BLaER1 treated with 17β-estradiol and CSF1 and Interleukin-3, amounts not matched to agents 10 nM and 100 nM (cell line): ENCODE measurements at regions not wholly inside any gene's neighbourhood (a gene's known extent, or its start where the extent isn't known, plus 50 kb on each side); places are given as distances from the start of the nearest gene placed in this dataset.

ENCODE experiments used
- H3K27ac ChIP-seq, 11 experiments: shearing (Covaris generic); formaldehyde crosslinking; 2 replicates each; pipeline ENCODE4 v1.8.1; 2022
- H3K27me3 ChIP-seq, 11 experiments: shearing (Covaris generic); formaldehyde crosslinking; 2 replicates each; pipeline ENCODE4 v1.8.1; 2022
- H3K36me3 ChIP-seq, 11 experiments: shearing (Covaris generic); formaldehyde crosslinking; 2 replicates each; pipeline ENCODE4 v1.8.1; 2022
- H3K4me1 ChIP-seq, 10 experiments: shearing (Covaris generic); formaldehyde crosslinking; 2 replicates each; pipeline ENCODE4 v1.8.1; 2022
- H3K4me2 ChIP-seq, 11 experiments: shearing (Covaris generic); formaldehyde crosslinking; 2 replicates each; pipeline ENCODE4 v1.8.1; 2022
- H3K4me3 ChIP-seq, 10 experiments: shearing (Covaris generic); formaldehyde crosslinking; 2 replicates each; pipeline ENCODE4 v1.8.1; 2022
- H3K9ac ChIP-seq, 11 experiments: shearing (Covaris generic); formaldehyde crosslinking; 2 replicates each; pipeline ENCODE4 v1.8.1; 2022
- H3K9me3 ChIP-seq, 11 experiments: shearing (Covaris generic); formaldehyde crosslinking; replicated peaks in 1 of 11; 2 replicates each; pipeline ENCODE4 v1.8.1; 2022
- H4K20me1 ChIP-seq, 11 experiments: shearing (Covaris generic); formaldehyde crosslinking; 2 replicates each; pipeline ENCODE4 v1.8.1; 2022
- Cebpa-rat ChIP-seq, 11 experiments: shearing (Covaris generic); IDR thresholded peaks; 2 replicates each; pipeline ENCODE4 v1.8.1; 2022

DNA sequence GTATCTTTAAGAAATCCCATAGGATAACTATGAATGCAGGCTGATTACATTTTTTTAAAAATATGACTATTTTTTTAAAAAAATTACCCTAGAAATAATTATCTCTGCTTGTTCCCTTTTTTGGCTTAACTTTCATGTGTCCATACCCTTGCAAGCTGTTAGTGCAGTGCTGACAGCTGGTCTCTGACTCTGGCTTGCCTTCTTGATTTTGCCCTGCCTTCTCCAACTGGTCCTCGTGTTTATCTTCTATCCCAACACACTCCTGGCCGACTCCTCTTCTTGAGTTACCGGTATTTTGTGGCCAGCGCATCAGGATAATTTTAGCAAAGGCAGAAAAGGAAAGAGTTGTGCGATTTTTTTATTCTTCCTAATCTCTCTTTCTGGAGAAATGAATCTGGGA, 111.7 kb upstream of the STARD3NL start:
- no peak overlapping the region for H3K27ac ChIP-seq
- no peaks in the 10 kb centered on the region for H3K9me3 ChIP-seq
- no peaks in the 10 kb centered on the region for H4K20me1 ChIP-seq
- no peaks in the 10 kb centered on the region for H3K36me3 ChIP-seq
- no peak overlapping the region for H3K9ac ChIP-seq
- no peaks in the 10 kb centered on the region for H3K27me3 ChIP-seq
- no peak overlapping the region for H3K4me3 ChIP-seq
- TF ChIP-seq Cebpa-rat (IDR thresholded peaks at IDR 0.05), result no peak
- H3K4me2 ChIP-seq, result no peak overlapping the region
- H3K4me1 ChIP-seq, result no peaks in the 10 kb centered on the region

DNA sequence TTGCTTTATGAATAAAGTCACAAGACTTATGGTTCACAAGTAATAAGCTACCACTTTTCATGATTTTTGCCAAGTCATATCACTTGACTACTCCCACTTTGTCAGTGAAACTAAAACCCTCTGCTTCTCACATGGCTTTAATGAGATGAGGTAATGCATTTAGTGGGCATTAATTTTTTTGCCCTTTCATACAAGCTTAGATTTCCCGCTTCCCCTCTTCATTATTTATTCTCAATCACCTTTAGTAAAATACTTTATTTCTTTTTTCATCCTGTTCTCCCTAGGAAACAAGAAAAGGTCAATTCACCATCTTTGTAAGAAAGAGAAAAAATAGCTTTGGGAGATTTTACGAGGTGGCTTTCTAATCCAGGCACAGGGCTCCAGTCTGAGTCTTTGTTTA, 109.6 kb upstream of the STARD3NL start:
- Histone ChIP-seq H3K27me3 (no peaks in the 10 kb centered on the region), H3K36me3 (no peaks in the 10 kb centered on the region), H3K4me1 (no peaks in the 10 kb centered on the region), H3K4me3 (no peak overlapping the region), H3K9me3 (no peaks in the 10 kb centered on the region), H3K27ac (no peak overlapping the region), H3K4me2 (no peak overlapping the region), H4K20me1 (no peaks in the 10 kb centered on the region), H3K9ac (no peak overlapping the region)
- no peak for TF ChIP-seq Cebpa-rat (IDR thresholded peaks at IDR 0.05)

DNA sequence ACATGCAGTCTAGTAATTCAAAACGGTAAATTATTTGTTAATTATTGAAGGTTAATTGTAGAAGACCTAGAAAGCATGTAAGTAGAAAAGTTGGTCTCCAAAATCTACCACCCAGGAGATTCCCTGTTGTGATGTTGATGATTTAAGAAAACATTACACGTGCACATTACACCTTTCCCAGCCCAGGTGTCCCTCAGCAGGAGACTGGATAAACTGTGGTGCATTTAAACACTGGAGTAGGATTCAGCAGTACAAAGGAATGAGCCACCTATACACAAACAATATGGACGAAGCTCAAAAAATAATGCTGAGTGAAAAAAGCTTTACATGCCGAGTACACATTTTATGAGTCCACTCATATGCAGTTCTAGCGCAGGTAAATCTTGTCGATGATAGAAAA, 109.0 kb upstream of the STARD3NL start:
- TF ChIP-seq Cebpa-rat (IDR thresholded peaks at IDR 0.05), result no peak
- Histone ChIP-seq H3K9ac (no peak overlapping the region), H3K27ac (no peak overlapping the region), H3K9me3 (no peaks in the 10 kb centered on the region), H3K36me3 (no peaks in the 10 kb centered on the region), H3K4me3 (no peak overlapping the region), H3K4me2 (no peak overlapping the region), H4K20me1 (no peaks in the 10 kb centered on the region), H3K27me3 (no peaks in the 10 kb centered on the region), H3K4me1 (no peaks in the 10 kb centered on the region)

DNA sequence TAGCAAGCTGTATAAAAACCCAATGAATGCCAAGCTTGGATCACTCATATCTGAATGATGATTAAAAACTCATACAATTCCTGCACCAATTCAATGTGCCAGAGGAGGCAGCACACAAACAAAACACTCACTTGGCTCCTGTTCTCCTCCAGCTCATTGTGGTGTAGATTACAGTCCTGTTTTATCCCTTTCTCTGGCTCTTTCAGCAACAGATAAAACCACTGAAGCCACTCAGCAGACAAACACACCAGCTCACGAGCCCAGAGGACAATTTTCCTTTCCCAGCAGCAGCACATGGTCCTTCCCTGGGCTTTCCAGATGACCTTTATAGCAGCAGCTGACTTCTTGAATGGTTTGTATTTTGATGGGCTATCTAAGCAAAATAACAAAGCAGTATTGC, 107.3 kb upstream of the STARD3NL start:
- Histone ChIP-seq H3K9me3 (no peaks in the 10 kb centered on the region), H3K4me2 (no peak overlapping the region), H3K27ac (no peak overlapping the region), H3K4me3 (no peak overlapping the region), H4K20me1 (no peaks in the 10 kb centered on the region), H3K9ac (no peak overlapping the region), H3K27me3 (no peaks in the 10 kb centered on the region), H3K36me3 (no peaks in the 10 kb centered on the region), H3K4me1 (no peaks in the 10 kb centered on the region)
- TF ChIP-seq Cebpa-rat (IDR thresholded peaks at IDR 0.05), result no peak

DNA sequence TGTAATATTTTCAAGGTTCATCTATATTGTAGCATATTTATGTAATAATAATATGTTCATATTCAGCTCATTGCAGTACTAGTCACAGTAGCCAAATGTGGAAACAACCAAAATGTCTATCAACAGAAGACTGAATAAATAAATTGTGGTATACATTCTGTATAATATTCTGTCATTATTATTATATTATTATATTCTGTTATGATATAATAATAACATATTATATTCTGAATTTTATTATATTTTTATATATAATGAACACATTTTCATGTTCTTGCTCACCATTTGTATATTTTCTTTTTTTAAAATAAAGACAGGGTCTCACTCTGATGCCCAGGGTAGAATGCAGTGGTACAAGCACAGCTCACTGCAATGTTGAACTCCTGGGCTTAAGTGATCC, 91.2 kb upstream of the STARD3NL start:
- Histone ChIP-seq H3K4me3 (no peak overlapping the region), H3K36me3 (no peaks in the 10 kb centered on the region), H3K4me1 (no peaks in the 10 kb centered on the region), H3K9ac (no peak overlapping the region), H4K20me1 (no peaks in the 10 kb centered on the region), H3K27ac (no peak overlapping the region), H3K27me3 (no peaks in the 10 kb centered on the region), H3K4me2 (no peak overlapping the region), H3K9me3 (peaks cover 8 to 20% (median 17%) of the 10 kb centered on the region in 11 experiments)
- no peak for TF ChIP-seq Cebpa-rat (IDR thresholded peaks at IDR 0.05)

DNA sequence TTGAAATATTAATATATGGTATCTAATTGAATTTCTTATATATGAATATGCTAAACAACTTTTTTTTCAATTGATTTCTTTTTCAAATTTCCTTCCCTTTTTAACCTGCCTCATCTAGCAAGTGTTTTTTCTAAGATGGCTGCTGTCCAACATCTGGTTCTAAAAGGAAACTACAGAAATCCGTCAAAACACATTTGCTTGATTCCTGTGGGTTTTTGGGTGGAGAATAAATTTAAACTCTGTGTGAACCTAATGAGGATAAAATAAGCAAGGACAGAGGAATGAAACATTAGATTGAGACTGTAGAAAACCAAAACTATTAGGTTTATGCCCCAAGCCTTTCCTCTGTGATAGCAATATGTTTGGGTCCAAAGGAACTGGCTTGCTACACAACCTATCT, 75.5 kb upstream of the STARD3NL start:
- no peak for TF ChIP-seq Cebpa-rat (IDR thresholded peaks at IDR 0.05)
- Histone ChIP-seq H3K4me3 (no peak overlapping the region), H3K4me2 (no peak overlapping the region; a peak in 1 of 22 replicates), H3K4me1 (peaks cover 0 to 7% (median 0%) of the 10 kb centered on the region in 10 experiments; a peak in 1 of 20 replicates), H3K9ac (no peak overlapping the region), H3K27me3 (no peaks in the 10 kb centered on the region), H4K20me1 (no peaks in the 10 kb centered on the region), H3K27ac (no peak overlapping the region), H3K9me3 (peaks cover 27 to 33% (median 30%) of the 10 kb centered on the region in 11 experiments), H3K36me3 (peaks cover 0 to 9% (median 0%) of the 10 kb centered on the region in 11 experiments; a peak in 1 of 22 replicates)

DNA sequence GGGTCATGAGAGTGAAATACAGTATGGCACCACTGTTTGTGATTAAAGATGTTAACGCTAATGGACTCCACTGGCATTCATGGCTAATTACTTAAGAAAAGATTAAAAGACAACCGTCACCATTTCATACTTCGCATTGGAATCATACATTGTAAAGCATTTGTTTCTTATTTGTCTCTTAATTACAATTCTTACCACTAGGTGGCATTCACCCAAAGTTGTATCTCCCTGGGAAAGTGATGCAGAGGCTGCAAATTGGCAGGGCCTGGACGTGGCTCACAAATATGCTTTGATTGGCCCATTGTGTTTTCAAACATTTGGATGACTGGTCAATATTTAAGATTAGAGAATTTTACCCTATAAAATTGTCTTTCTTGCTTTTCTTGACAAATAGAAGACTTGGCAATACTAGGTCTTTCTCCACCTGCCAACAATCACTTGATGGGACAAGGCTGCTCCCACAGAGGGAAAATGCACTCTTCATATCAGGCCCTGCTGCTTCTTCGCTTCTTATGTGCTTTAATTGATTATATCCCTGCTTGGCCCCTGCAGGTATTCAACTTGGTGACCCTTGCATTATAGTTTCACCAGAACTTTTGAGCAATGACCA, 72.1 kb upstream of the STARD3NL start:
- H3K4me1 ChIP-seq, result peaks cover 0 to 7% (median 0%) of the 10 kb centered on the region in 10 experiments; a peak in 1 of 20 replicates
- H4K20me1 ChIP-seq, result no peaks in the 10 kb centered on the region
- H3K4me2 ChIP-seq, result no peak overlapping the region
- H3K4me3 ChIP-seq, result no peak overlapping the region
- 0 out of 22 replicates have a peak, but pooled peaks cover 0 to 3% (median 0%) of the 10 kb centered on the region in 11 experiments for H3K9me3 ChIP-seq
- TF ChIP-seq Cebpa-rat (IDR thresholded peaks at IDR 0.05), result no peak
- H3K36me3 ChIP-seq, result no peaks in the 10 kb centered on the region
- H3K27me3 ChIP-seq, result no peaks in the 10 kb centered on the region
- H3K27ac ChIP-seq, result no peak overlapping the region
- H3K9ac ChIP-seq, result no peak overlapping the region

DNA sequence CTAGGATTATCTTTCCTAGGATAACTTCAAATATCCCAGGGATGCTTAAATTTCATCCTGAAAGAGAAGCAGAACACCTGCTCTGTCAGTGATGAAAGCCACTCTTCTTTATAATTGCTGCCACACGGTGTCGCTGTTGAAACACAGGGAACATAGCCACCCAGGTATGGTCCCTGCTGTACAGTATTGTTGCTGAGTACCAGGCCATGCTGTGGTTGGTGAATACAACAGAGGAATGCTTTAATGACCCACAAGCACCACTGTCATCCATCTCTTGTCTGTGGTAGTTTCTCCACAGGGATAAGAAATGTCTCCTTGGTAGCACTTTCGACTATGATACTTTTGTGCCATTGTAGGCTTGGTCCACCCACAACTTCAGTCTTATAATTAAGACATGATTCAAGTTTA, 70.6 kb upstream of the STARD3NL start:
- Histone ChIP-seq H3K9me3 (no peaks in the 10 kb centered on the region), H3K27me3 (no peaks in the 10 kb centered on the region), H3K9ac (no peak overlapping the region), H3K4me2 (no peak overlapping the region), H4K20me1 (no peaks in the 10 kb centered on the region), H3K4me1 (peaks cover 0 to 4% (median 0%) of the 10 kb centered on the region in 10 experiments; a peak in 1 of 20 replicates), H3K4me3 (no peak overlapping the region), H3K27ac (no peak overlapping the region), H3K36me3 (no peaks in the 10 kb centered on the region)
- TF ChIP-seq Cebpa-rat (IDR thresholded peaks at IDR 0.05), result no peak

DNA sequence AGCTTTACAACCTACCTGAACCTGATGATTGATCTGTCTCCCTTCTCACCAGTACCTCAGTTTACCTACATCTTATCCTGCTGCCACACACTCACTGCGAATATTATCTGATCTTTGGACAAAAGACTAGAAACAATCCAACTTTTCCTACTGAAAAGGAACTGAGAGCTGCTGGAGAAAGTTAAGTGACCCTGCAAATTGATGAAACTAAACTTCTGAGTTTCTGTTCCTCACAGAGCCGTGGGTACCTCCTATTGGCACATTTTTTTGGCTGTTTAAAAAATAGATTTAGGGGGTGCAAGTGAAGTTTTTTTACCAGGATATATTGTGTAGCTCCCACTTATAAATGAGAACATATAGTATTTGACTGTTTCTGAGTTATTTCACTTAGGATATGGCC, 66.0 kb upstream of the STARD3NL start:
- Histone ChIP-seq H3K36me3 (no peaks in the 10 kb centered on the region), H3K4me2 (no peak overlapping the region), H3K9me3 (no peaks in the 10 kb centered on the region), H3K4me1 (no peaks in the 10 kb centered on the region), H3K27ac (no peak overlapping the region), H4K20me1 (no peaks in the 10 kb centered on the region), H3K27me3 (no peaks in the 10 kb centered on the region), H3K9ac (no peak overlapping the region), H3K4me3 (no peak overlapping the region)
- TF ChIP-seq Cebpa-rat (IDR thresholded peaks at IDR 0.05), result no peak

DNA sequence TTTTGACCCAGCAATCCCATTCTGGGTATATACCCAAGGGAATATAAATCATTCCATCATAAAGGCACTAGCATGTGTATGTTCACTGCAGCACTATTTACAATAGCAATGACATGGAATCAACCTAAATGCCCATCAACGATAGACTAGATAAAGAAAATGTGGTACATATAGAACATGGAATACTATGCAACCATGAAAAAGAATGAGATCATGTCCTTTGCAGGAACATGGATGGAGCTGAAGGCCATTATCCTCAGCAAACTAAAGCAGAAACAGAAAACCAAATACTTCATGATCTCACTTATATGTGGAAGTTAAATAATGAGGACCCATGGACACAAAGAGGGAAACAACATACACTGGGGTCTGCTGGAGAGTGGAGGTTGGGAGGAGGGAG, 58.0 kb upstream of the STARD3NL start:
- Histone ChIP-seq H3K4me1 (no peaks in the 10 kb centered on the region), H3K9me3 (peaks cover 0 to 8% (median 5%) of the 10 kb centered on the region in 11 experiments; a peak in 5 of 22 replicates), H3K9ac (no peak overlapping the region), H3K27me3 (no peaks in the 10 kb centered on the region), H3K4me3 (no peak overlapping the region), H3K4me2 (no peak overlapping the region), H3K36me3 (no peaks in the 10 kb centered on the region), H3K27ac (no peak overlapping the region), H4K20me1 (no peaks in the 10 kb centered on the region)
- no peak for TF ChIP-seq Cebpa-rat (IDR thresholded peaks at IDR 0.05)
